CD4-positive, CD25-positive, alpha-beta regulatory T cell (primary cell): ENCODE measurements at regions not wholly inside any gene's neighbourhood (a gene's known extent, or its start where the extent isn't known, plus 50 kb on each side); places are given as distances from the start of the nearest gene placed in this dataset.
"Not testable (repeated sequence)": the region's sequence is repeated elsewhere in the genome, so short reads cannot be mapped to it uniquely, and the experiment has no call there.

Experiments
- ATAC-seq, 2 donors: fragments of 150-1000 bp; cut with Tn5 transposase; one replicate each; pipeline ENCODE4 v1.10.0; 2021; ENCODE audit warnings: low read depth in 2 of 2, moderate number of reproducible peaks in 2 of 2, moderate library complexity in 1 of 2
- DNase-seq, 3 donors: peaks; one replicate each; pipeline versions ENCODE4 v3.0.0 to v3.0.0-alpha.2; 2012 to 2022; ENCODE audit warnings: mixed read lengths in 1 of 3
- H3K27ac ChIP-seq: one replicate; pipeline ENCODE4 v1.7.0; 2013; ENCODE audit warnings: mild to moderate bottlenecking, low read length; ENCODE audit not compliant: insufficient read depth, poor library complexity, severe bottlenecking
- H3K27me3 ChIP-seq: one replicate; pipeline ENCODE4 v1.7.0; 2013; ENCODE audit warnings: low read length; ENCODE audit not compliant: control insufficient read depth, insufficient read depth
- H3K36me3 ChIP-seq: one replicate; pipeline ENCODE4 v1.7.0; 2013; ENCODE audit warnings: mild to moderate bottlenecking, low read length, moderate library complexity; ENCODE audit not compliant: control insufficient read depth, insufficient read depth
- H3K4me1 ChIP-seq: 2 replicates; pipeline ENCODE4 v1.7.0; 2013; ENCODE audit warnings: mild to moderate bottlenecking, low read length; ENCODE audit not compliant: insufficient read depth, control insufficient read depth, poor library complexity, severe bottlenecking
- H3K4me3 ChIP-seq: one replicate; pipeline ENCODE4 v1.7.0; 2013; ENCODE audit warnings: low read depth, mild to moderate bottlenecking, low read length, moderate library complexity
- H3K9me3 ChIP-seq, 2 experiments: 1 replicate in 1 of 2; 2 replicates in 1 of 2; pipeline ENCODE4 v1.7.0; 2013; ENCODE audit warnings: low read length in 2 of 2, mild to moderate bottlenecking in 1 of 2, moderate library complexity in 1 of 2; ENCODE audit not compliant: control insufficient read depth in 2 of 2
- H3K27ac Mint-ChIP-seq, 3 donors: one replicate each; pipeline ENCODE4 v1.8.0; 2020 to 2022; ENCODE audit warnings: mild to moderate bottlenecking in 3 of 3, mixed read lengths in 3 of 3, moderate library complexity in 2 of 3
- H3K27me3 Mint-ChIP-seq: one replicate; pipeline ENCODE4 v1.8.0; 2022; ENCODE audit warnings: mild to moderate bottlenecking, mixed read lengths
- H3K36me3 Mint-ChIP-seq: one replicate; pipeline ENCODE4 v1.8.0; 2020; ENCODE audit warnings: mixed read lengths
- H3K4me1 Mint-ChIP-seq, 4 donors: one replicate each; pipeline ENCODE4 v1.8.0; 2020 to 2022; ENCODE audit warnings: mixed read lengths in 4 of 4, mild to moderate bottlenecking in 1 of 4
- H3K4me3 Mint-ChIP-seq, 4 donors: one replicate each; pipeline ENCODE4 v1.8.0; 2020 to 2022; ENCODE audit warnings: mild to moderate bottlenecking in 4 of 4, mixed read lengths in 4 of 4, moderate library complexity in 3 of 4
- H3K9me3 Mint-ChIP-seq, 7 donors: one replicate each; pipeline ENCODE4 v1.8.0; 2020 to 2022; ENCODE audit warnings: mixed read lengths in 7 of 7, mild to moderate bottlenecking in 3 of 7, moderate library complexity in 2 of 7

GRCh38 chr6:26239415-26239814 lies 125.6 kb upstream of the BTN3A2 start:
- Histone ChIP-seq H3K4me1 (peaks cover 14% of the 10 kb centered on the region), H3K27ac (peak overlapping the region; percentile 93)
- H3K27me3 ChIP-seq, DNase-seq, H3K9me3 ChIP-seq, ATAC-seq, H3K36me3 Mint-ChIP-seq, H3K4me3 ChIP-seq, H3K9me3 Mint-ChIP-seq, H3K36me3 ChIP-seq, H3K27me3 Mint-ChIP-seq: not testable (repeated sequence)
- Mint-ChIP-seq H3K27ac (peak overlapping the region in 2 of 3 donors; percentile 46 to 97), H3K4me3 (peak overlapping the region in 3 of 4 donors; percentile 47 to 86 (median 85)), H3K4me1 (peaks cover 12 to 34% (median 19%) of the 10 kb centered on the region in 4 donors)

- H3K27ac Mint-ChIP-seq = peak overlapping the region; percentile 95 to 99 (median 97)
- H3K4me1 Mint-ChIP-seq = peaks cover 12 to 28% (median 13%) of the 10 kb centered on the region in 4 donors
- peak; percentile 41 to 97 (median 83) for DNase-seq
- H3K36me3 Mint-ChIP-seq = no peaks in the 10 kb centered on the region
- H3K4me3 ChIP-seq = peak overlapping the region; percentile 91
- ATAC-seq = peak; percentile 81
- H3K9me3 Mint-ChIP-seq = peaks cover 0 to 5% (median 0%) of the 10 kb centered on the region in 7 donors
- H3K36me3 ChIP-seq = no peaks in the 10 kb centered on the region
- no peaks in the 10 kb centered on the region for H3K27me3 ChIP-seq
- no peaks in the 10 kb centered on the region for H3K27me3 Mint-ChIP-seq
- H3K4me1 ChIP-seq = peaks cover 11% of the 10 kb centered on the region
- peak overlapping the region; percentile 85 to 98 (median 86) for H3K4me3 Mint-ChIP-seq
- H3K27ac ChIP-seq = peak overlapping the region; percentile 93
- no peaks in the 10 kb centered on the region for H3K9me3 ChIP-seq
These were observed 124.6 kb upstream of the BTN3A2 start for GRCh38 chr6:26240157-26241032.

- DNase-seq (peak; percentile 31 to 69 (median 53)), ATAC-seq (no peak)
- no peaks in the 10 kb centered on the region for H3K27me3 Mint-ChIP-seq
- H3K36me3 ChIP-seq = no peaks in the 10 kb centered on the region
- no peaks in the 10 kb centered on the region for H3K36me3 Mint-ChIP-seq
- H3K9me3 ChIP-seq = no peaks in the 10 kb centered on the region
- H3K4me3 ChIP-seq = peak overlapping the region; percentile 91
- H3K27ac Mint-ChIP-seq = peak overlapping the region; percentile 95 to 99 (median 97)
- peak overlapping the region; percentile 85 to 98 (median 86) for H3K4me3 Mint-ChIP-seq
- peaks cover 0 to 5% (median 0%) of the 10 kb centered on the region in 7 donors for H3K9me3 Mint-ChIP-seq
- peak overlapping the region; percentile 93 for H3K27ac ChIP-seq
- peaks cover 10% of the 10 kb centered on the region for H3K4me1 ChIP-seq
- peaks cover 10 to 23% (median 13%) of the 10 kb centered on the region in 4 donors for H3K4me1 Mint-ChIP-seq
- H3K27me3 ChIP-seq = no peaks in the 10 kb centered on the region
These were observed 123.7 kb upstream of the BTN3A2 start for GRCh38 chr6:26241033-26241895.

- Mint-ChIP-seq H3K9me3 (peaks cover 0 to 5% (median 0%) of the 10 kb centered on the region in 7 donors), H3K36me3 (no peaks in the 10 kb centered on the region), H3K27ac (no peak overlapping the region), H3K4me1 (peaks cover 10 to 24% (median 14%) of the 10 kb centered on the region in 4 donors), H3K4me3 (peak overlapping the region in 1 of 4 donors; percentile 88), H3K27me3 (no peaks in the 10 kb centered on the region)
- ATAC-seq = no peak
- Histone ChIP-seq H3K9me3 (no peaks in the 10 kb centered on the region), H3K27ac (no peak overlapping the region), H3K4me3 (no peak overlapping the region), H3K27me3 (no peaks in the 10 kb centered on the region), H3K4me1 (peaks cover 10% of the 10 kb centered on the region), H3K36me3 (no peaks in the 10 kb centered on the region)
- DNase-seq = no peak
These were observed 121.9 kb upstream of the BTN3A2 start for GRCh38 chr6:26243132-26243531.

GRCh38 chr6:26243752-26244151 lies 121.2 kb upstream of the BTN3A2 start:
- Mint-ChIP-seq H3K9me3 (peaks cover 0 to 5% (median 0%) of the 10 kb centered on the region in 7 donors), H3K27ac (no peak overlapping the region), H3K4me3 (no peak overlapping the region), H3K36me3 (no peaks in the 10 kb centered on the region), H3K27me3 (no peaks in the 10 kb centered on the region), H3K4me1 (peaks cover 10 to 25% (median 16%) of the 10 kb centered on the region in 4 donors)
- no peak overlapping the region for H3K27ac ChIP-seq
- peaks cover 11% of the 10 kb centered on the region for H3K4me1 ChIP-seq
- DNase-seq (no peak), ATAC-seq (no peak)
- H3K4me3 ChIP-seq = no peak overlapping the region
- H3K36me3 ChIP-seq = no peaks in the 10 kb centered on the region
- no peaks in the 10 kb centered on the region for H3K9me3 ChIP-seq
- H3K27me3 ChIP-seq = no peaks in the 10 kb centered on the region

GRCh38 chr6:26246058-26246457 lies 118.9 kb upstream of the BTN3A2 start:
- H3K9me3 ChIP-seq = no peaks in the 10 kb centered on the region
- no peak overlapping the region for H3K27ac ChIP-seq
- peaks cover 7 to 29% (median 18%) of the 10 kb centered on the region in 4 donors for H3K4me1 Mint-ChIP-seq
- H3K27me3 Mint-ChIP-seq = no peaks in the 10 kb centered on the region
- H3K4me3 ChIP-seq = no peak overlapping the region
- no peak overlapping the region for H3K27ac Mint-ChIP-seq
- ATAC-seq (no peak), DNase-seq (no peak)
- H3K4me1 ChIP-seq = peaks cover 14% of the 10 kb centered on the region
- H3K27me3 ChIP-seq = no peaks in the 10 kb centered on the region
- peak overlapping the region in 1 of 4 donors; percentile 73 for H3K4me3 Mint-ChIP-seq
- H3K36me3 Mint-ChIP-seq = no peaks in the 10 kb centered on the region
- H3K9me3 Mint-ChIP-seq = peaks cover 0 to 2% (median 0%) of the 10 kb centered on the region in 7 donors
- no peaks in the 10 kb centered on the region for H3K36me3 ChIP-seq

GRCh38 chr6:26246553-26246952 lies 118.4 kb upstream of the BTN3A2 start:
- H3K4me3 Mint-ChIP-seq = peak overlapping the region in 2 of 4 donors; percentile 20 to 73
- H3K4me1 Mint-ChIP-seq = peaks cover 7 to 31% (median 20%) of the 10 kb centered on the region in 4 donors
- Histone ChIP-seq H3K9me3 (no peaks in the 10 kb centered on the region), H3K27me3 (no peaks in the 10 kb centered on the region), H3K36me3 (no peaks in the 10 kb centered on the region), H3K4me3 (no peak overlapping the region), H3K27ac (no peak overlapping the region), H3K4me1 (peaks cover 12% of the 10 kb centered on the region)
- peaks cover 0 to 2% (median 0%) of the 10 kb centered on the region in 7 donors for H3K9me3 Mint-ChIP-seq
- no peaks in the 10 kb centered on the region for H3K36me3 Mint-ChIP-seq
- no peaks in the 10 kb centered on the region for H3K27me3 Mint-ChIP-seq
- DNase-seq (no peak), ATAC-seq (no peak)
- no peak overlapping the region for H3K27ac Mint-ChIP-seq
